ENCODE measurements at regions not wholly inside any gene's neighbourhood (a gene's known extent, or its start where the extent isn't known, plus 50 kb on each side); places are given as distances from the start of the nearest gene placed in this dataset.

DNA sequence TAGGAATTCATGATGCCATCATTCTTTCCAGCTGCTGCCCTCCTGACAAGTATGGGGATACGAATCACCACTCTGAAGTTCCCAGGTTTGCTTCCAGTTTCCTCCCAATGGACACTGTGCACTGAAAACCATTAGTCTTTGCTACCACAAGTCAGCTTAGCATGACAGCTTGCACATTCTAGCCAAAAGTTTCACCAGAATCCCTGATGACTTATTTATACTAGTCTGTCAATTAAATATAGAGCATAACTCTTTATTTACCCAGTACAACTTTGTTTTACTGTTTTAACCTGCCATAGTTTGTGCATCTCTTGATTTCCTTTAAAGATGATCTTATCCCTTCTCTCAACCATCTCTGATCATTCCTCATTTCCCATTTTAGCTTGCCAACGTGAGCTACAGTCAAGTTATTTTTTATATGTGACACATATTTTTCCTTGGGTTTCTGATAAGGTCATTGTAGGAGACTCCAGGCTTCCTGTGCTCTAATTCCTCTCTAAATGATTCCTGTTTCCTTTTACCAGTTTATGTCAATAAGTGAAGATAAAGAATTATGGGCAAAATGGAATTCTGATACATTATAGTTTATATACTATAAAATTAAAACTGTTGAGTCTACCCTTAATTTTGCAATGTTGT lies 167.5 kb upstream of the MEOX2 start:
- Histone ChIP-seq H3K36me3 (no peaks in the 10 kb centered on the region), H3K4me1 (peaks cover 0 to 32% (median 11%) of the 10 kb centered on the region in 12 donors), H3K4me3 (no peak overlapping the region), H3K9me3 (no peaks in the 10 kb centered on the region), H3K27me3 (no peaks in the 10 kb centered on the region), H3K27ac (peak overlapping the region in 5 of 12 donors; percentile 8 to 53 (median 15))
- TF ChIP-seq POLR2A (IDR thresholded peaks at IDR 0.05) (no peak), CTCF (IDR thresholded peaks at IDR 0.05) (no peak)
- DNase-seq (no peak), ATAC-seq (peak; percentile 36 to 81 (median 49))
- intact Hi-C loops (cut with DNase I): loop anchor here in 1 of 10 donors (5.0 kb wide), 1 partner anchor 33 kb away; no protein-coding TSS in a partner anchor
- 26 to 31% (median 28%) methylated on average over 2 of the region's 2 CpGs for WGBS, 4 donors

DNA sequence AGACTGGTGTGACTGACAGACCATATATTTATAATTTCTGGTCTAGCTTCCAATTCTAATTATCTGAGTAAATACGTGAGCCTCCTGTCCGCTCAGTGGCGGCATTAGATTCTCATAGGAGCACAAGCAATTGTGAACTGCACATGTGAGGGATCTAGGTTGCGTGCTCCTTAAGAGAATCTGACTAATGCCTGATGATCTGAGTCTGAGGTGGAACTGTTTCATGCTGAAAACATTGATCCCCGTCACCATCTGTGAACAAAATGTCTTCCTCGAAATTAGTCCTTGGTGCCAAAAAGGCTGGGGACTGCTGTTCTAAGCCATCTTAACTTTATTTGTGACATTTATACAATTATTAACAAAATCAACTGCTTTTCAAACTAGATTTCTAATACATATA lies 164.7 kb upstream of the MEOX2 start:
- Histone ChIP-seq H3K27ac (no peak overlapping the region), H3K27me3 (no peaks in the 10 kb centered on the region), H3K4me3 (no peak overlapping the region), H3K36me3 (no peaks in the 10 kb centered on the region), H3K4me1 (peaks cover 0 to 37% (median 11%) of the 10 kb centered on the region in 12 donors), H3K9me3 (no peaks in the 10 kb centered on the region)
- WGBS, 4 donors: 80 to 98% (median 94%) methylated on average over 6 of the region's 6 CpGs
- TF ChIP-seq CTCF (IDR thresholded peaks at IDR 0.05) (no peak), POLR2A (IDR thresholded peaks at IDR 0.05) (no peak)
- ATAC-seq: no peak
- intact Hi-C loops (cut with DNase I): loop anchor here in 1 of 10 donors (5.0 kb wide), 1 partner anchor 36 kb away; no protein-coding TSS in a partner anchor
- no peak for DNase-seq

DNA sequence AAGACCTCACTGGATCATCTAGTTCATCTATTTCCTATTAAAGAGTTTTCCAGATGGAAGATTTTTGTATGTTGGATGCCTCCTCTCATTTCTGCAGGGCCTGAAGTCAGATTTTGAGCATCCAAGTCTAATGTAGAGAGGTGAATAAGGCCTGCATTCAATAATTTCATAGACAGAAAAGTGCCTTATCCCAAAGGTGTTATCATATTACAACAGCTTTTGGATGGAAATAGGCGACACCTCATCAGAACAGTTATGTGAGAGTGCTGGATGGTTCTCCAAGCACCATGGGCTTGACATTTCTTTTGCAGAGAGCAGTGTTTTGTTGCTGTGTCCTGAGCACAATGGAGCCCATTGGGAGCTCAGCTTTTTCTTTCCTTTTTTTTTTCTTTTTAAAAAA lies 162.4 kb upstream of the MEOX2 start:
- intact Hi-C loops (cut with DNase I): no loop called here
- H3K27me3 ChIP-seq: no peaks in the 10 kb centered on the region
- H3K9me3 ChIP-seq: no peaks in the 10 kb centered on the region
- no peak for ATAC-seq
- peaks cover 0 to 14% (median 3%) of the 10 kb centered on the region in 12 donors for H3K4me1 ChIP-seq
- no peaks in the 10 kb centered on the region for H3K36me3 ChIP-seq
- peak overlapping the region in 1 of 12 donors; percentile 40 for H3K27ac ChIP-seq
- WGBS, 4 donors: 61 to 93% (median 86%) methylated on average over 1 of the region's 1 CpG
- TF ChIP-seq POLR2A (IDR thresholded peaks at IDR 0.05): no peak
- no peak for TF ChIP-seq CTCF (IDR thresholded peaks at IDR 0.05)
- DNase-seq: no peak
- H3K4me3 ChIP-seq: no peak overlapping the region

- no peaks in the 10 kb centered on the region for H3K9me3 ChIP-seq
- 62 to 87% (median 76%) methylated on average over 3 of the region's 3 CpGs for WGBS, 4 donors
- intact Hi-C loops (cut with DNase I): no loop called here
- peaks cover 0 to 8% (median 0%) of the 10 kb centered on the region in 12 donors for H3K4me1 ChIP-seq
- H3K27ac ChIP-seq: peak overlapping the region in 2 of 12 donors; percentile 21 to 40
- TF ChIP-seq CTCF (IDR thresholded peaks at IDR 0.05) (no peak), POLR2A (IDR thresholded peaks at IDR 0.05) (no peak)
- H3K36me3 ChIP-seq: no peaks in the 10 kb centered on the region
- no peaks in the 10 kb centered on the region for H3K27me3 ChIP-seq
- DNase-seq: no peak
- H3K4me3 ChIP-seq: no peak overlapping the region
- no peak for ATAC-seq
Observed at GRCh38 chr7:15848362-15848761, 161.9 kb upstream of the MEOX2 start.
